AG04449 (cell line): ENCODE measurements at regions not wholly inside any gene's neighbourhood (a gene's known extent, or its start where the extent isn't known, plus 50 kb on each side); places are given as distances from the start of the nearest gene placed in this dataset.

Experiments used
- CTCF ChIA-PET: fragments of 350-600 bp; formaldehyde crosslinking; extraction: SDS; loops from one replicate; lab custom pipeline; 2021; ENCODE audit warnings: antibody characterized with exemption; lab: Yijun Ruan, JAX
- POLR2A ChIA-PET: fragments of 400-600, 350-600 bp; formaldehyde crosslinking; extraction: SDS; loops from one replicate; lab custom pipeline; 2020; ENCODE audit warnings: antibody characterized with exemption, inconsistent platforms; lab: Yijun Ruan, JAX
- DNase-seq: peaks from one replicate; pipeline ENCODE4 v3.0.0-alpha.2; 2010; ENCODE audit warnings: low read depth, low spot score
- H3K4me3 ChIP-seq: 2 replicates; pipeline ENCODE4 v1.5.1; 2011; ENCODE audit warnings: low read depth, mild to moderate bottlenecking, control low read depth, low read length
- CTCF ChIP-seq: IDR thresholded peaks from one replicate; pipeline ENCODE4 v1.5.1; 2011; ENCODE audit warnings: mild to moderate bottlenecking, moderate library complexity, low read length, control low read depth, inconsistent platforms; ENCODE audit not compliant: insufficient read depth; ENCODE audit errors: missing control alignments

- POLR2A ChIA-PET: no interaction called here
- no peak overlapping the region for H3K4me3 ChIP-seq
- no peak for TF ChIP-seq CTCF
- CTCF ChIA-PET: no interaction called here
- no peak for DNase-seq
Measured at GRCh38 chr5:36820900-36821299, 55.7 kb upstream of the NIPBL start.

- no peak for TF ChIP-seq CTCF
- ChIA-PET POLR2A (no interaction called here), CTCF (no interaction called here)
- no peak for DNase-seq
- no peak overlapping the region for H3K4me3 ChIP-seq
Measured at GRCh38 chr5:36826694-36827093, 49.9 kb upstream of the NIPBL start.
